ENCODE measurements at regions not wholly inside any gene's neighbourhood (a gene's known extent, or its start where the extent isn't known, plus 50 kb on each side); places are given as distances from the start of the nearest gene placed in this dataset.

DNA sequence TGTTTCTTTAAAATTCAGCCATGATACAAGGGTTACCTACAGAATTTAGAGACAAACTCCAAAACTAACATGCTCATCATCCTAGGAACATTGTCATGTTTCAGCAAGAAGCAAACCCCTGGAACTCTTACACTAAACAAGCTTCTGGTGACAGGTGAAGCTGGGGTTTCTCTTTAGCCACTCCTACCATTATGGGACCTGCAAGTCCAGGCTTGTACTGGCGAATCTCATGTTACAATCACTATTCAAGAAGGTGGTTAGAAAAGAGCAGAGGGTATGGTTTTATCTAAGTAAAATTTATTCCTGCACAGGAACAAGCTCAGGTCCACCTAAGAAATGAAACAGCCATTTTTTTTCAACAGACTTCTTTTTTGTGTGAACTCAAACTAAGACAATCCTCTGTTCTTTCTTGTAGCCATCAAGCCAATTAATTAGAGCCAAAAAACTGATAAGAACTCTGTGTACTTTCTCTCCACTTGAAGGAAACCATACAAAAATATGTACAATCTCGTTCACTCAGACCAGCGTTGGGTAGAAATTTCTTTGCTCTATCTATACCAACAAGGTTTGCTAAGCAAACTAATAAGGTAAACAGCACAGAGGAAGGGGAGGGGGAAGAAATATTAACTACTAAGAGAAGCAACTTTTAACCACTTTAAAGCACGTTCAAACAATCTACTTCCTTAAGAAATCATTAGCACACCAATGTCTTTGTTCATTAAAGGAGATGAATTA is 63.3 kb upstream of the NEDD4L start:
- no peaks in the 10 kb centered on the region for H3K9me2 ChIP-seq (ENCODE audit: insufficient read depth)
- H3K9ac ChIP-seq (ENCODE audit: low read length) = no peak overlapping the region
- no peaks in the 10 kb centered on the region for H3K36me3 ChIP-seq (ENCODE audit: control insufficient read depth in 1 of 2, insufficient read depth in 2 of 2, low read length in 2 of 2)
- H3K79me2 ChIP-seq (ENCODE audit: insufficient read depth, low read length) = no peaks in the 10 kb centered on the region
- H3K27ac ChIP-seq (ENCODE audit: low read depth, low read length) = no peak overlapping the region
- no TSS peak for BruUV-seq (replicated peaks)
- TF ChIP-seq POLR2A (IDR thresholded peaks at IDR 0.05; ENCODE audit: borderline replicate concordance, extremely low read depth, insufficient read depth, insufficient read length) = no peak
- TF ChIP-seq SP1 (IDR thresholded peaks at IDR 0.05; ENCODE audit: low read depth) = 0 out of 2 replicates have a peak, but pooled peaks have one; percentile 13
- intact Hi-C loops (cut with micrococcal nuclease) = no loop called here
- H3K4me3 ChIP-seq (replicated peaks in 1 of 2; ENCODE audit: low read depth in 1 of 2, low read length in 2 of 2) = no peak overlapping the region
- no peaks in the 10 kb centered on the region for H3K9me3 ChIP-seq (ENCODE audit: control insufficient read depth in 1 of 2, insufficient read depth in 1 of 2, low read depth in 1 of 2, low read length in 2 of 2)
- H2AFZ ChIP-seq (ENCODE audit: low read depth, low read length, poor library complexity, severe bottlenecking) = peak overlapping the region; percentile 86
- H4K20me1 ChIP-seq (ENCODE audit: insufficient read depth) = no peaks in the 10 kb centered on the region
- ChIA-PET RAD21 (ENCODE audit: low non-redundant PET in 1 of 2, low total read pairs in 2 of 2, uncharacterized antibody in 2 of 2, unreplicated experiment in 2 of 2) (interaction anchor here in 1 of 2 experiments (0.7 kb wide), 1 partner anchor 1086 kb away, joined by 6 read pairs; no protein-coding TSS in a partner anchor), CTCF (no interaction called here), POLR2A (no interaction called here)
- peak overlapping the region; percentile 32; the same call in 1 of the 2 replicates for H3K4me2 ChIP-seq (ENCODE audit: low read length)
- ATAC-seq (no peak), DNase-seq (ENCODE audit: low read depth, low spot score) (no peak)
- no peaks in the 10 kb centered on the region for H3K27me3 ChIP-seq (ENCODE audit: insufficient read depth, low read length)
- peaks cover 6 to 9% of the 10 kb centered on the region in 2 experiments for H3K4me1 ChIP-seq (ENCODE audit: control insufficient read depth in 1 of 2, insufficient read depth in 2 of 2, low read length in 2 of 2)

GRCh38 chr18:57976230-57976773 is 67.7 kb upstream of the NEDD4L start:
- no peaks in the 10 kb centered on the region for H3K79me2 ChIP-seq (ENCODE audit: insufficient read depth, low read length)
- RAD21 ChIA-PET (ENCODE audit: low non-redundant PET in 1 of 2, low total read pairs in 2 of 2, uncharacterized antibody in 2 of 2, unreplicated experiment in 2 of 2) = no interaction called here
- TF ChIP-seq CEBPB (IDR thresholded peaks at IDR 0.05; ENCODE audit: low read depth) (no peak), JUND (IDR thresholded peaks at IDR 0.05) (no peak), SIN3A (IDR thresholded peaks at IDR 0.05; ENCODE audit: low read depth) (no peak)
- no peak overlapping the region for H3K9ac ChIP-seq (ENCODE audit: low read length)
- no TSS peak for BruUV-seq (replicated peaks)
- no peaks in the 10 kb centered on the region for H3K27me3 ChIP-seq (ENCODE audit: insufficient read depth, low read length)
- H3K4me1 ChIP-seq (ENCODE audit: control insufficient read depth in 1 of 2, insufficient read depth in 2 of 2, low read length in 2 of 2) = peaks cover 6 to 9% of the 10 kb centered on the region in 2 experiments
- no peak overlapping the region for H3K4me2 ChIP-seq (ENCODE audit: low read length)
- no peaks in the 10 kb centered on the region for H4K20me1 ChIP-seq (ENCODE audit: insufficient read depth)
- H3K9me2 ChIP-seq (ENCODE audit: insufficient read depth) = no peaks in the 10 kb centered on the region
- no peak for ATAC-seq
- DNase-seq (ENCODE audit: low read depth, low spot score) = no peak
- H3K9me3 ChIP-seq (ENCODE audit: control insufficient read depth in 1 of 2, insufficient read depth in 1 of 2, low read depth in 1 of 2, low read length in 2 of 2) = no peaks in the 10 kb centered on the region
- H2AFZ ChIP-seq (ENCODE audit: low read depth, low read length, poor library complexity, severe bottlenecking) = no peak overlapping the region
- CTCF ChIA-PET = no interaction called here
- POLR2A ChIA-PET = no interaction called here
- H3K4me3 ChIP-seq (replicated peaks in 1 of 2; ENCODE audit: low read depth in 1 of 2, low read length in 2 of 2) = no peak overlapping the region
- H3K36me3 ChIP-seq (ENCODE audit: control insufficient read depth in 1 of 2, insufficient read depth in 2 of 2, low read length in 2 of 2) = no peaks in the 10 kb centered on the region
- no peak overlapping the region for H3K27ac ChIP-seq (ENCODE audit: low read depth, low read length)
- intact Hi-C loops (cut with micrococcal nuclease) = no loop called here
